ENCODE measurements at regions not wholly inside any gene's neighbourhood (a gene's known extent, or its start where the extent isn't known, plus 50 kb on each side); places are given as distances from the start of the nearest gene placed in this dataset.

DNA sequence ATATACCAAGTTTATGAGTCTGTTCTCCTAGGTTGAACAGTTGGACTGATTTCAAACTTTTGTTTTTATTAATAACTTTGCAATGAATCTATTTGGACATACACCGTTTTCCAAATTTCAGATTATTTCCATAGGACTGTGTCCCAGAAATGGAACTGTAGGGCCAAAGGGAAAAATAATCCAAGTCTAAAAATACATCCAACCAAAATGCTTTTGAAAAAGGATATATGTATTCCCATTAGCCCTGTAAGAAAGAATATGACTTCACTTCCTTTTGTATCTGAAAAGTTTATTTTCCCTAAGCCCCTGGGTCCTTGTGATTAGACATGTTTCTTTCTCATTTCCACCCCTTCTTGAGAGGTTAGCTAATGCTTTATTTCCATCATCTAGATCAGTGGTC lies 434.2 kb upstream of the MKI67 start:
- no peaks in the 10 kb centered on the region for H3K36me3 ChIP-seq (ENCODE audit: control insufficient read depth, insufficient read depth, low read length)
- H3K4me3 ChIP-seq (ENCODE audit: low read depth, low read length) = no peak overlapping the region
- no peaks in the 10 kb centered on the region for H3K27me3 ChIP-seq (ENCODE audit: control insufficient read depth, insufficient read depth, low read length)
- TF ChIP-seq, protein P1, sequence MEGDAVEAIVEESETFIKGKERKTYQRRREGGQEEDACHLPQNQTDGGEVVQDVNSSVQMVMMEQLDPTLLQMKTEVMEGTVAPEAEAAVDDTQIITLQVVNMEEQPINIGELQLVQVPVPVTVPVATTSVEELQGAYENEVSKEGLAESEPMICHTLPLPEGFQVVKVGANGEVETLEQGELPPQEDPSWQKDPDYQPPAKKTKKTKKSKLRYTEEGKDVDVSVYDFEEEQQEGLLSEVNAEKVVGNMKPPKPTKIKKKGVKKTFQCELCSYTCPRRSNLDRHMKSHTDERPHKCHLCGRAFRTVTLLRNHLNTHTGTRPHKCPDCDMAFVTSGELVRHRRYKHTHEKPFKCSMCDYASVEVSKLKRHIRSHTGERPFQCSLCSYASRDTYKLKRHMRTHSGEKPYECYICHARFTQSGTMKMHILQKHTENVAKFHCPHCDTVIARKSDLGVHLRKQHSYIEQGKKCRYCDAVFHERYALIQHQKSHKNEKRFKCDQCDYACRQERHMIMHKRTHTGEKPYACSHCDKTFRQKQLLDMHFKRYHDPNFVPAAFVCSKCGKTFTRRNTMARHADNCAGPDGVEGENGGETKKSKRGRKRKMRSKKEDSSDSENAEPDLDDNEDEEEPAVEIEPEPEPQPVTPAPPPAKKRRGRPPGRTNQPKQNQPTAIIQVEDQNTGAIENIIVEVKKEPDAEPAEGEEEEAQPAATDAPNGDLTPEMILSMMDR (IDR thresholded peaks at IDR 0.05; ENCODE audit: insufficient read depth, low read length, poor library complexity, severe bottlenecking) = no peak
- no peak for DNase-seq (ENCODE audit: low read depth)

DNA sequence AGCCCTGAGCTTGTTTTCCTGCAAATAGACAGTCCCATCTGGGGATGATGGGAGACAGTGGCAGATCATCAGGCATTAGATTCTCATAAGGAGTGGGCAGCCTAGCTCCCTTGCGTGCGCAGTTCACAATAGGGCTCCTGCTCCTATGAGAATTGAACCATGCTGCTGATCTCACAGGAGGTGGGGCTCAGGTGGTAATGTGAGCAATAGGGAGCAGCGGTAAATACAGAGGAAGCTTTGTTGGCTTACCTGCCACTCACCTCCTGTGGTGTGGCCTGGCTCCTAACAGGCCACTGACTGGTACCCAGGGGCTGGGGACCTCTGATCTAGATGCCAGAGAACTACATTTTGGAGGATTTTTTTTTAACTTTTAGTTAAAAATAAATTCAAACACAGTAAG lies 434.8 kb upstream of the MKI67 start:
- DNase-seq (ENCODE audit: low read depth) = no peak
- TF ChIP-seq, protein P1 (IDR thresholded peaks at IDR 0.05; ENCODE audit: insufficient read depth, low read length, poor library complexity, severe bottlenecking) = no peak
- Histone ChIP-seq H3K27me3 (ENCODE audit: control insufficient read depth, insufficient read depth, low read length) (no peaks in the 10 kb centered on the region), H3K4me3 (ENCODE audit: low read depth, low read length) (no peak overlapping the region), H3K36me3 (ENCODE audit: control insufficient read depth, insufficient read depth, low read length) (no peaks in the 10 kb centered on the region)

DNA sequence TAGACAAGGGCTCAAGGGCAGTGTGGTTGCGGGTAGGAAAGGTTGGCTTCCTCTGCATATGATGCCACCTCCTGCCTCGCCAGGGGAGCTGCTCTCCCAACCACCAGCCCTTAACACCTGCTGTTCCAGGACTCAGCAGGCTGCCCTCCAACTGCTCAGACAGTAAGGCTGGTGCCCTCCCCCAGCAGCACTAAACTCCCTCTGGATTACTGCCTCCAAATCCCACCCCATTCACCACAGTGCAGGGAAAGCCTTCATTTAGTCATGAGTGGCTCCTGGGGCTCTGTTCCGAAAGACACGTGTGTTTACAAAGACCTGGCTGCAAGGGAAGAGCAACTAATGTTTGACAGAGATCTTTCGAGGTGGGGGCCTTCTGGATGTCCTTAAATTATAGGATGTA lies 437.2 kb upstream of the MKI67 start:
- DNase-seq (ENCODE audit: low read depth) = no peak
- no peak overlapping the region for H3K4me3 ChIP-seq (ENCODE audit: low read depth, low read length)
- H3K36me3 ChIP-seq (ENCODE audit: control insufficient read depth, insufficient read depth, low read length) = no peaks in the 10 kb centered on the region
- TF ChIP-seq, protein P1 (IDR thresholded peaks at IDR 0.05; ENCODE audit: insufficient read depth, low read length, poor library complexity, severe bottlenecking) = no peak
- no peaks in the 10 kb centered on the region for H3K27me3 ChIP-seq (ENCODE audit: control insufficient read depth, insufficient read depth, low read length)

DNA sequence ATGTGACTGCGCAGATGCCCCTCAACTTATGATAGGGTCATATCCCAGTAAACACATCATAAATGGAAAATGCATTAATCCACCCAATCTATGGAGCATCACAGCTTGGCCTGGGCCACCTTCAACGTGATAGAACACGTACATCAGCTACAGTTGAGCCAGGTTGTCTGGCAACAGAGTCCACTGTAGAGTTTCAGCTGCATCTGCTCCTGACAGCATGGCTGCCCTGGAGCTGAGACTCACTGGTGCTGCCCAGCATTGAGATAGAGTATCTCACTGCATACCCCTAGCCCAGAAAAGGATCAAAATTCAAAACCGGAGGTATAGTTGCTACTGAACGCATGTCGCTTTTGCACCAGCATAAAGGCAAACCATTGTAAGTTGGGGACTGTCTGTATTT lies 437.7 kb upstream of the MKI67 start:
- no peak overlapping the region for H3K4me3 ChIP-seq (ENCODE audit: low read depth, low read length)
- H3K36me3 ChIP-seq (ENCODE audit: control insufficient read depth, insufficient read depth, low read length) = no peaks in the 10 kb centered on the region
- TF ChIP-seq, protein P1 (IDR thresholded peaks at IDR 0.05; ENCODE audit: insufficient read depth, low read length, poor library complexity, severe bottlenecking) = no peak
- no peaks in the 10 kb centered on the region for H3K27me3 ChIP-seq (ENCODE audit: control insufficient read depth, insufficient read depth, low read length)
- DNase-seq (ENCODE audit: low read depth) = no peak

DNA sequence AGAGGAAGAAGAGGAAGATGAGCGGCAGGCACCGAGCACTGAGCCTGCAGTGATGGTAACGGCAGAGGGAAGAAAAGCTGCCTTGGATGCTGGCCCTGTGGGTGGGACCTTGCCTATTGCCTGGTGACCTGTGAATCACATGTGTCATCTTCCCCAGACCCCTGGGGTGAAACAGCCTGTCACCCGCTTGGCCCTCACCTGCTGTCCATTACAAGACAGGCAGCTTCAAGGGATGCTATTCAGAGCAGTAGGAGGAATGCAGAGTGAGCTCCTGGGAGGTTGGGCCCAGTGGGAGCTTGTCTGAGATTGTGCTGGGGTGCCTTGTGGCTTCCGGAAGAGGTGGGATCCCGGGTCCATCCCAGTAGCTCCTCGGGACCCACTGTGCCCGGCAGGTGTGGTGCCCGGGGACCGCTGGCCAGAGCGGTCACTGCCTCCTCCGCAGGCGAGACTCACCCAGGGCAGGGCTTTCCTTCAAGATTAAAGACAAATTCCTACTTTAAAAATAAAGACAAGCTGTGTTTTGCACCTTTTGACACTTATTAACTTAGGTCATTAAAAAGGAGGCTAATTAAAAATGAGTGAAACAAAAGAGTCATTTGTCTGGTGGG lies 440.2 kb upstream of the MKI67 start:
- no peak for DNase-seq (ENCODE audit: low read depth)
- TF ChIP-seq, protein P1 (IDR thresholded peaks at IDR 0.05; ENCODE audit: insufficient read depth, low read length, poor library complexity, severe bottlenecking) = no peak
- H3K27me3 ChIP-seq (ENCODE audit: control insufficient read depth, insufficient read depth, low read length) = no peaks in the 10 kb centered on the region
- no peak overlapping the region for H3K4me3 ChIP-seq (ENCODE audit: low read depth, low read length)
- H3K36me3 ChIP-seq (ENCODE audit: control insufficient read depth, insufficient read depth, low read length) = no peaks in the 10 kb centered on the region

DNA sequence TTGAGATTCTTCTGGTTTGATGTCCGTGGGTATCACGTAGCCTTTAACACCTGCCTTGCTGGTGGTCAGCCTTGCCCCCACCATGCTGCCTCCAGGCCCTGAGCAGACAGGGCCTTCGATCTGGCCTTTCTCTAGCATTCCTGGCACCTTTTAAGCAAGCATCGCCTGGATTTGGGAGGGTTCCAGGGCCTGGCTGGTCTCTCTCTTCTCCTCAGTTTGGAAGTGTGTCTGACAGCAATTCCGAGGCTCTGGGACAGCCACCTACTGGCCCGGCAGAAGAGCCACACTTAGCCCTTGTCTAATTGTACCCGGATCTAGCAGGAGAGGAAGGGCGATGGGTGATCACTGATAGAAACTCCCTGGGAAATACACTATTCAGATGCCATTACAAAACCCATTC lies 441.3 kb upstream of the MKI67 start:
- Histone ChIP-seq H3K27me3 (ENCODE audit: control insufficient read depth, insufficient read depth, low read length) (no peaks in the 10 kb centered on the region), H3K36me3 (ENCODE audit: control insufficient read depth, insufficient read depth, low read length) (no peaks in the 10 kb centered on the region), H3K4me3 (ENCODE audit: low read depth, low read length) (no peak overlapping the region)
- no peak for DNase-seq (ENCODE audit: low read depth)
- TF ChIP-seq, protein P1 (IDR thresholded peaks at IDR 0.05; ENCODE audit: insufficient read depth, low read length, poor library complexity, severe bottlenecking) = no peak

Measured in kidney epithelial cell (primary cell).